Adrenal gland (tissue), 5 donors: ENCODE measurements at regions not wholly inside any gene's neighbourhood (a gene's known extent, or its start where the extent isn't known, plus 50 kb on each side); places are given as distances from the start of the nearest gene placed in this dataset.

ENCODE experiments used
- CTCF ChIP-seq, 6 experiments: fragments of 450-650 bp in 4 of 6; fragments of 200-600 bp in 2 of 6; sonication (generic) in 1 of 6; IDR thresholded peaks; 1 replicate in 5 of 6; 2 replicates in 1 of 6; pipeline versions ENCODE4 v1.5.1 to v1.8.0; 2016 to 2021; ENCODE audit warnings: antibody characterized with exemption in 6 of 6, mild to moderate bottlenecking in 2 of 6, moderate library complexity in 1 of 6
- POLR2A ChIP-seq, 2 donors: fragments of 450-650 bp; IDR thresholded peaks; one replicate each; pipeline ENCODE4 v1.6.1; 2017; ENCODE audit warnings: antibody characterized with exemption in 2 of 2, mild to moderate bottlenecking in 2 of 2, moderate library complexity in 1 of 2
- donor health status: DM: no; HTN: no; CAD: no.

DNA sequence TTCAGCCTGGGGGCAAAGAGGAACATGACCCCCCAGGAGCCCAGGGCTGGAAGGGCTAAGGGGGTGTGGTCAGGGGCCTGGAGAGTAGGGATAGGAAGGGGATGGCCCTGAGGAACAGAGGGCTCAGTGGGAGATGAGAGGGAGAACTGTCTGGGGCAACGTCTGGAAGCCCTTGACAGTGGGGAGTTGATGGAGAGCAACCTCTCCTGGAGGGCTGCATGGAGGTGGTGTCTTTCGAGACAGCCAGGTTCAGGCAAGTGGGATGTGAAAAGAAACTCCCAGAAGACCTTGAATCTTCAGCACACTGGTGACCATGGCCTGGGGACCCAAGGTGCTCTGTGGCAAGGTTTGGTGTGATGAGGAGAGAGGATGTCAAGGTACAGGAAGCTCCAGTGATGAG lies 54.2 kb upstream of the RUNX3 start:
- TF ChIP-seq POLR2A (IDR thresholded peaks at IDR 0.05): no peak
- TF ChIP-seq CTCF (IDR thresholded peaks at IDR 0.05): no peak
